Upper lobe of left lung (tissue), 4 donors: ENCODE measurements at regions not wholly inside any gene's neighbourhood (a gene's known extent, or its start where the extent isn't known, plus 50 kb on each side); places are given as distances from the start of the nearest gene placed in this dataset.

Source experiments
- EP300 ChIP-seq, 4 donors: sonication (generic); formaldehyde crosslinking; IDR thresholded peaks; one replicate each; pipeline ENCODE4 v1.5.1; 2017; ENCODE audit warnings: antibody characterized with exemption in 4 of 4, control low read depth in 2 of 4
- POLR2A ChIP-seq, 4 donors: fragments of 450-650 bp; IDR thresholded peaks; one replicate each; pipeline ENCODE4 v1.5.1; 2016 to 2017; ENCODE audit warnings: antibody characterized with exemption in 4 of 4, mild to moderate bottlenecking in 2 of 4
- TF ChIP-seq, protein P1 (sequence below), 6 experiments: fragments of 450-650 bp in 4 of 6; fragments of 200-600 bp in 2 of 6; sonication (generic) in 2 of 6; IDR thresholded peaks; one replicate each; pipeline ENCODE4 v1.5.1; 2016 to 2019; ENCODE audit warnings: antibody characterized with exemption in 6 of 6

GRCh38 chr7:25305831-25306230 lies 77.5 kb upstream of the NPVF start:
- TF ChIP-seq EP300 (IDR thresholded peaks at IDR 0.05) (no peak), POLR2A (IDR thresholded peaks at IDR 0.05) (no peak)
- TF ChIP-seq, protein P1, sequence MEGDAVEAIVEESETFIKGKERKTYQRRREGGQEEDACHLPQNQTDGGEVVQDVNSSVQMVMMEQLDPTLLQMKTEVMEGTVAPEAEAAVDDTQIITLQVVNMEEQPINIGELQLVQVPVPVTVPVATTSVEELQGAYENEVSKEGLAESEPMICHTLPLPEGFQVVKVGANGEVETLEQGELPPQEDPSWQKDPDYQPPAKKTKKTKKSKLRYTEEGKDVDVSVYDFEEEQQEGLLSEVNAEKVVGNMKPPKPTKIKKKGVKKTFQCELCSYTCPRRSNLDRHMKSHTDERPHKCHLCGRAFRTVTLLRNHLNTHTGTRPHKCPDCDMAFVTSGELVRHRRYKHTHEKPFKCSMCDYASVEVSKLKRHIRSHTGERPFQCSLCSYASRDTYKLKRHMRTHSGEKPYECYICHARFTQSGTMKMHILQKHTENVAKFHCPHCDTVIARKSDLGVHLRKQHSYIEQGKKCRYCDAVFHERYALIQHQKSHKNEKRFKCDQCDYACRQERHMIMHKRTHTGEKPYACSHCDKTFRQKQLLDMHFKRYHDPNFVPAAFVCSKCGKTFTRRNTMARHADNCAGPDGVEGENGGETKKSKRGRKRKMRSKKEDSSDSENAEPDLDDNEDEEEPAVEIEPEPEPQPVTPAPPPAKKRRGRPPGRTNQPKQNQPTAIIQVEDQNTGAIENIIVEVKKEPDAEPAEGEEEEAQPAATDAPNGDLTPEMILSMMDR (IDR thresholded peaks at IDR 0.05): no peak
